ENCODE measurements at regions not wholly inside any gene's neighbourhood (a gene's known extent, or its start where the extent isn't known, plus 50 kb on each side); places are given as distances from the start of the nearest gene placed in this dataset.

- no peak for DNase-seq (ENCODE audit: low read depth)
- TF ChIP-seq CTCF (IDR thresholded peaks at IDR 0.05; ENCODE audit: control insufficient read depth, extremely low read depth, insufficient read depth): no peak
- H3K4me3 ChIP-seq (ENCODE audit: low read depth, low read length): no peak overlapping the region
Observed at GRCh38 chr6:40973304-40973703, 65.7 kb downstream of the UNC5CL start.

GRCh38 chr6:40972814-40973213 is 66.2 kb downstream of the UNC5CL start:
- TF ChIP-seq CTCF (IDR thresholded peaks at IDR 0.05; ENCODE audit: control insufficient read depth, extremely low read depth, insufficient read depth): no peak

GRCh38 chr6:40972190-40972589 is 66.8 kb downstream of the UNC5CL start:
- no peak for DNase-seq (ENCODE audit: low read depth)

More at GRCh38 chr6:40972814-40973213, 66.2 kb downstream of the UNC5CL start:
- no peak overlapping the region for H3K4me3 ChIP-seq (ENCODE audit: low read depth, low read length)
- no peak for DNase-seq (ENCODE audit: low read depth)

GRCh38 chr6:40968620-40969164 is 70.3 kb downstream of the UNC5CL start:
- no peak overlapping the region for H3K4me3 ChIP-seq (ENCODE audit: low read depth, low read length)
- DNase-seq (ENCODE audit: low read depth): no peak
- no peak for TF ChIP-seq CTCF (IDR thresholded peaks at IDR 0.05; ENCODE audit: control insufficient read depth, extremely low read depth, insufficient read depth)

More at GRCh38 chr6:40972190-40972589, 66.8 kb downstream of the UNC5CL start:
- H3K4me3 ChIP-seq (ENCODE audit: low read depth, low read length): no peak overlapping the region
- TF ChIP-seq CTCF (IDR thresholded peaks at IDR 0.05; ENCODE audit: control insufficient read depth, extremely low read depth, insufficient read depth): no peak

- no peak overlapping the region for H3K4me3 ChIP-seq (ENCODE audit: low read depth, low read length)
- TF ChIP-seq CTCF (IDR thresholded peaks at IDR 0.05; ENCODE audit: control insufficient read depth, extremely low read depth, insufficient read depth): no peak
- DNase-seq (ENCODE audit: low read depth): no peak
Observed at GRCh38 chr6:40966860-40967259, 72.2 kb downstream of the UNC5CL start.

GRCh38 chr6:40965046-40965445 is 74.0 kb downstream of the UNC5CL start:
- DNase-seq (ENCODE audit: low read depth): no peak
- H3K4me3 ChIP-seq (ENCODE audit: low read depth, low read length): no peak overlapping the region
- no peak for TF ChIP-seq CTCF (IDR thresholded peaks at IDR 0.05; ENCODE audit: control insufficient read depth, extremely low read depth, insufficient read depth)

- no peak overlapping the region for H3K4me3 ChIP-seq (ENCODE audit: low read depth, low read length)
- no peak for DNase-seq (ENCODE audit: low read depth)
- TF ChIP-seq CTCF (IDR thresholded peaks at IDR 0.05; ENCODE audit: control insufficient read depth, extremely low read depth, insufficient read depth): no peak
Observed at GRCh38 chr6:40963019-40963418, 76.0 kb downstream of the UNC5CL start.

All from LNCaP clone FGC (cell line).